ENCODE measurements at regions not wholly inside any gene's neighbourhood (a gene's known extent, or its start where the extent isn't known, plus 50 kb on each side); places are given as distances from the start of the nearest gene placed in this dataset.

DNA sequence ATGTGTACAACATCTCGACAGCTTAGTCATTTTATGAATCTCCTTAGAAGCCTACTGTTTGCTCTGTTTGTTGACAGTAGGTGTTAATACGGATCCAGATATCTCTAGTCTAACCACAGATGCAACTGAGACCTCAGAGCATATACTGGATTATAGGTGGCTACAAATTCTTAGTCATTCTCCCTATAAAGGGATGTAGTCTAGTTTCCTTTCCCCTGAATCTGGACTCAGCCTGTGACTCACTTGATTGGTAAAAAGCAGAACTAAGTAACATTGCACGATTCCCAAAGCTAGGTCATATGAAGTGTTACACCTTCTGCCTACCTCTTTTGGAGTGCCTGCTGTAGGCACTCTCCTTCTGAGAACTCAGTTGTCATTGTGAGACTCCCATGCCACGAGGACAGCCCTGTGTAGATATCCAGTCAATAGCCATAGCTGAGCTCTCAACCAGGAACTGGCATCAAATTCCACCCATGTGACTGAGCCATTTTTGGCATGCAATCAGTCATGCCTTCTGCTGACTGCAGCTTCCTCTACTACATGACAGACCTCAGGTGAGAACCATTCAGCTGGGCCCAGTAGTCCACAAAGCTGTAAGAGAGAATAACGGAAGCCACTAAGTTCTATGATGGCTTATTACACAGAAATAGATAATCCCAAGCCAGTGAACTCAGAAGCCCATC lies 135.9 kb upstream of the CHRM3 start:
- H3K4me3 ChIP-seq (ENCODE audit: low read depth, low read length), result no peak overlapping the region
- TF ChIP-seq, protein P1, sequence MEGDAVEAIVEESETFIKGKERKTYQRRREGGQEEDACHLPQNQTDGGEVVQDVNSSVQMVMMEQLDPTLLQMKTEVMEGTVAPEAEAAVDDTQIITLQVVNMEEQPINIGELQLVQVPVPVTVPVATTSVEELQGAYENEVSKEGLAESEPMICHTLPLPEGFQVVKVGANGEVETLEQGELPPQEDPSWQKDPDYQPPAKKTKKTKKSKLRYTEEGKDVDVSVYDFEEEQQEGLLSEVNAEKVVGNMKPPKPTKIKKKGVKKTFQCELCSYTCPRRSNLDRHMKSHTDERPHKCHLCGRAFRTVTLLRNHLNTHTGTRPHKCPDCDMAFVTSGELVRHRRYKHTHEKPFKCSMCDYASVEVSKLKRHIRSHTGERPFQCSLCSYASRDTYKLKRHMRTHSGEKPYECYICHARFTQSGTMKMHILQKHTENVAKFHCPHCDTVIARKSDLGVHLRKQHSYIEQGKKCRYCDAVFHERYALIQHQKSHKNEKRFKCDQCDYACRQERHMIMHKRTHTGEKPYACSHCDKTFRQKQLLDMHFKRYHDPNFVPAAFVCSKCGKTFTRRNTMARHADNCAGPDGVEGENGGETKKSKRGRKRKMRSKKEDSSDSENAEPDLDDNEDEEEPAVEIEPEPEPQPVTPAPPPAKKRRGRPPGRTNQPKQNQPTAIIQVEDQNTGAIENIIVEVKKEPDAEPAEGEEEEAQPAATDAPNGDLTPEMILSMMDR (IDR thresholded peaks at IDR 0.05; ENCODE audit: low read depth, low read length), result no peak
- H3K27me3 ChIP-seq, result no peaks in the 10 kb centered on the region
- H3K4me1 ChIP-seq, result peaks cover 4% of the 10 kb centered on the region; the same call in 1 of the 2 replicates
- H3K36me3 ChIP-seq, result no peaks in the 10 kb centered on the region
- DNase-seq, result no peak
- H3K9me3 ChIP-seq, result no peaks in the 10 kb centered on the region

DNA sequence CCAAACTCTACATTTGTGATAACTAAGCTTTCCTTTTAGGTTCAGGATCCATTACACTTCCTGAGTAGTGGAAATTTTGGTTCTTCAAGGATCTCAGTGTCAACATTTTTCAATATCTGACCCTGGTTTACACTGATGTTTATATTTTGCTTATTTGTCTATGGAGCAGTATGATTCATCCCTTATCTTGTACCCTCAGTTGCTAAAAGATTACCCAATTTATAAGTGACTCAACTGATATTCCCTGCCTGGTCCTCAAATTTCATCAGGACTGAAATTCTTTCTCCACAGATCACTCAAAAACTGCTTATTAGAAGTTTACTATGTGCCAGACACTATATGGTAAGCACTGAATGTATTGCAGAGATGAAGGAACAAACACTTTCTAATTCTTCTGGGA lies 139.1 kb upstream of the CHRM3 start:
- TF ChIP-seq, protein P1 (IDR thresholded peaks at IDR 0.05; ENCODE audit: low read depth, low read length), result no peak
- no peak for DNase-seq

DNA sequence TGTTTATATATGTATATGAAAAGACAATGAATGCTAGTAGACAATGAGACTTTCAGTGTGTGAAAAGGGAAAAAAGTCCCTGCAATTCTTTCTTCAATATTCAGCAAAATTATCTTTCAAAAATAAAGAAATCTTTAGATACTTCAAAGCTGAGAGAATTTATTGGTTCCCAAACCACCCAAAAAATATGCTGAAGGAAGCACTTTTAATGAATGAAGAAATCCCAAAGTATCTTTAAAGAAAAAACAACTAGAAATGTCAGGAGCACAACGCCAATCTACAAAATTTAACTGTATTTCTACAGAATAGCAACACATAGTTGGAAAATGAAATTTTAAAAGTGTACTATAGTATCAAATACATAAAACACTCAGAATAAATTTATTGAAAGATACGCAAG lies 142.3 kb upstream of the CHRM3 start:
- Histone ChIP-seq H3K4me1 (peaks cover 4% of the 10 kb centered on the region; the same call in 1 of the 2 replicates), H3K4me3 (ENCODE audit: low read depth, low read length) (no peak overlapping the region), H3K27me3 (no peaks in the 10 kb centered on the region), H3K36me3 (no peaks in the 10 kb centered on the region), H3K9me3 (no peaks in the 10 kb centered on the region)
- DNase-seq, result no peak
- TF ChIP-seq, protein P1 (IDR thresholded peaks at IDR 0.05; ENCODE audit: low read depth, low read length), result no peak

More for the DNA sequence above, 139.1 kb upstream of the CHRM3 start:
- Histone ChIP-seq H3K4me1 (peaks cover 4% of the 10 kb centered on the region; the same call in 1 of the 2 replicates), H3K4me3 (ENCODE audit: low read depth, low read length) (no peak overlapping the region), H3K27me3 (no peaks in the 10 kb centered on the region), H3K36me3 (no peaks in the 10 kb centered on the region), H3K9me3 (no peaks in the 10 kb centered on the region)

DNA sequence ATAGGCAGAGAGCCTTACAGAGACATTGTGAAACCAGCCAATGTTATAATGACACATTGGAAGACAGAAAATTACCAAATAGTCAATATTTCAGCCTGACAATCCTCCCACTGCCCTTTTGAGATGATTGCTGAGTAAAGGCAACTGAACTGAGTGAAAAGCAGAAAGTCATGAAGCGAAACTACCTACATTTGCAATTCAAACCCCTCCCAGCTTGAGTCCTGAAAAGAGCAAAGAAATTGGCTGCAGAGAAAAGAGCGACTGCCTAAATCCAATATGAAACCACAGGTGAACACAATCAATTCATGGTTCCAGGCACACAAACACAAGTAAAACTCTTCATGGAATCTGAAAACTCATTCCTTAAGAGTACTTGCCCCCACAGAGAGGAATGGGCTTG lies 143.4 kb upstream of the CHRM3 start:
- Histone ChIP-seq H3K36me3 (no peaks in the 10 kb centered on the region), H3K4me1 (peaks cover 4% of the 10 kb centered on the region; the same call in 1 of the 2 replicates), H3K27me3 (no peaks in the 10 kb centered on the region), H3K4me3 (ENCODE audit: low read depth, low read length) (no peak overlapping the region), H3K9me3 (no peaks in the 10 kb centered on the region)
- TF ChIP-seq, protein P1 (IDR thresholded peaks at IDR 0.05; ENCODE audit: low read depth, low read length), result no peak
- DNase-seq, result no peak

DNA sequence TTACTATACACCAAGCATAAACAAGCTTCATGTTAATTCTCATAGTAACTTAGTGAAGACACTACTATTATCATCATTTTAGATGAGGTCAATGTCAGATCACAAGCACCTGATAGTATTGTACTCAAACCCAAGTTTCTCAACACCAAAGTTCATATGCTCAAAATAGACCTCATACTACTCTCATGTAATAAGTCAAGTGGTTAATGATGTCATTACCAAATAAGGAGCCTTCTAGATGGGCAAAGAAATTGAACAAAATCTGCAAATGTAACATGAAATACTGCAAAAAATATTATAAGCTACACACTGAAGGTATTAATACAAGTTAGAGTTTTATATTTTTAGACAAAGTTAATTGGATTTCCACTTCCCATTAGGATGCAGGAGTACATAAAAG lies 144.0 kb upstream of the CHRM3 start:
- no peaks in the 10 kb centered on the region for H3K36me3 ChIP-seq

GRCh38 chr1:239240736-239241135 lies 145.6 kb upstream of the CHRM3 start:
- Histone ChIP-seq H3K4me3 (ENCODE audit: low read depth, low read length) (no peak overlapping the region), H3K27me3 (no peaks in the 10 kb centered on the region), H3K36me3 (no peaks in the 10 kb centered on the region), H3K4me1 (no peaks in the 10 kb centered on the region), H3K9me3 (no peaks in the 10 kb centered on the region)
- TF ChIP-seq, protein P1 (IDR thresholded peaks at IDR 0.05; ENCODE audit: low read depth, low read length), result no peak
- DNase-seq, result no peak

More for the DNA sequence above, 144.0 kb upstream of the CHRM3 start:
- TF ChIP-seq, protein P1 (IDR thresholded peaks at IDR 0.05; ENCODE audit: low read depth, low read length), result no peak
- no peak for DNase-seq
- peaks cover 4% of the 10 kb centered on the region; the same call in 1 of the 2 replicates for H3K4me1 ChIP-seq
- H3K27me3 ChIP-seq, result no peaks in the 10 kb centered on the region
- no peak overlapping the region for H3K4me3 ChIP-seq (ENCODE audit: low read depth, low read length)
- H3K9me3 ChIP-seq, result no peaks in the 10 kb centered on the region

All from BE2C (cell line).